AG09309 (cell line): ENCODE measurements at regions not wholly inside any gene's neighbourhood (a gene's known extent, or its start where the extent isn't known, plus 50 kb on each side); places are given as distances from the start of the nearest gene placed in this dataset.

Source experiments
- DNase-seq: peaks from one replicate; pipeline ENCODE4 v3.0.0-alpha.2; 2010; ENCODE audit warnings: low read depth
- H3K4me3 ChIP-seq: 2 replicates; pipeline ENCODE4 v1.5.1; 2011; ENCODE audit warnings: mild to moderate bottlenecking, low read depth, low read length, moderate library complexity; ENCODE audit not compliant: control insufficient read depth
- CTCF ChIP-seq: IDR thresholded peaks from 2 replicates; pipeline ENCODE4 v1.5.1; 2011; ENCODE audit warnings: mild to moderate bottlenecking, low read depth, low read length, inconsistent platforms; ENCODE audit not compliant: insufficient read depth, control insufficient read depth; ENCODE audit errors: missing control alignments

GRCh38 chr2:58865436-58865835, 624.3 kb upstream of the FANCL start:
- DNase-seq: no peak
- H3K4me3 ChIP-seq: no peak overlapping the region
- no peak for TF ChIP-seq CTCF

- TF ChIP-seq CTCF: no peak
- DNase-seq: no peak
- no peak overlapping the region for H3K4me3 ChIP-seq
Observed at GRCh38 chr2:58862244-58862643, 621.1 kb upstream of the FANCL start.

GRCh38 chr2:58860586-58860985, 619.5 kb upstream of the FANCL start:
- DNase-seq: no peak
- H3K4me3 ChIP-seq: no peak overlapping the region
- no peak for TF ChIP-seq CTCF

GRCh38 chr2:58856100-58856499, 615.0 kb upstream of the FANCL start:
- no peak for TF ChIP-seq CTCF
- DNase-seq: no peak
- H3K4me3 ChIP-seq: no peak overlapping the region

GRCh38 chr2:58853420-58853819, 612.3 kb upstream of the FANCL start:
- DNase-seq: no peak
- no peak overlapping the region for H3K4me3 ChIP-seq
- TF ChIP-seq CTCF: no peak

- TF ChIP-seq CTCF: no peak
- DNase-seq: no peak
- H3K4me3 ChIP-seq: no peak overlapping the region
Observed at GRCh38 chr2:58852905-58853304, 611.8 kb upstream of the FANCL start.

GRCh38 chr2:58852243-58852642, 611.1 kb upstream of the FANCL start:
- H3K4me3 ChIP-seq: no peak overlapping the region
- TF ChIP-seq CTCF: no peak
- no peak for DNase-seq
